PC-9 (cell line): ENCODE measurements at regions not wholly inside any gene's neighbourhood (a gene's known extent, or its start where the extent isn't known, plus 50 kb on each side); places are given as distances from the start of the nearest gene placed in this dataset.

ENCODE experiments used
- BruUV-seq: library from RNA; stranded (reverse); fragments of 400-500 nt; replicated peaks from 2 replicates; lab custom pipeline; 2021; lab: Mats Ljungman, UMichigan
- CTCF ChIA-PET: fragments of 300-600 bp; sonication (Branson Sonifier 250); formaldehyde crosslinking; loops from one replicate; lab custom pipeline; 2022; ENCODE audit warnings: antibody characterized with exemption; lab: Charles Lee
- POLR2A ChIA-PET: fragments of 300-600 bp; sonication (Branson Sonifier 250); formaldehyde crosslinking; loops from one replicate; lab custom pipeline; 2022; ENCODE audit warnings: antibody characterized with exemption; ENCODE audit not compliant: unreplicated experiment; lab: Charles Lee
- DNase-seq, 2 experiments: peaks; one replicate each; pipeline versions ENCODE4 v3.0.0 to v3.0.0-alpha.2; 2015 to 2022; ENCODE audit warnings: mixed read lengths in 1 of 2
- H2AFZ ChIP-seq: fragments of 200-600 bp; sonication (generic); 2 replicates; pipeline ENCODE4 v1.8.1; 2017; ENCODE audit warnings: antibody characterized with exemption
- H3F3A ChIP-seq: fragments of 200-600 bp; sonication (generic); 2 replicates; pipeline ENCODE4 v1.8.1; 2017; ENCODE audit warnings: antibody characterized with exemption, mild to moderate bottlenecking, low read depth; ENCODE audit not compliant: insufficient read depth
- H3K27ac ChIP-seq: fragments of 200-600 bp; sonication (generic); 2 replicates; pipeline ENCODE4 v1.6.1; 2016; ENCODE audit warnings: mixed run types
- H3K27me3 ChIP-seq: fragments of 200-600 bp; sonication (generic); 2 replicates; pipeline ENCODE4 v1.6.1; 2016; ENCODE audit warnings: low read depth, mixed run types; ENCODE audit not compliant: insufficient read depth
- H3K36me3 ChIP-seq: fragments of 200-600 bp; sonication (generic); 2 replicates; pipeline ENCODE4 v1.6.1; 2016; ENCODE audit warnings: low read depth, mixed run types
- H3K4me1 ChIP-seq: fragments of 200-600 bp; sonication (generic); replicated peaks from 2 replicates; pipeline ENCODE4 v1.6.1; 2016; ENCODE audit warnings: mixed run types; ENCODE audit not compliant: insufficient read depth
- H3K4me2 ChIP-seq: fragments of 200-600 bp; sonication (generic); 2 replicates; pipeline ENCODE4 v1.6.1; 2017; ENCODE audit warnings: mixed run types
- H3K4me3 ChIP-seq: fragments of 200-600 bp; sonication (generic); 2 replicates; pipeline ENCODE4 v1.6.1; 2016; ENCODE audit warnings: mixed run types
- H3K79me2 ChIP-seq: fragments of 200-600 bp; sonication (generic); 2 replicates; pipeline ENCODE4 v1.6.1; 2017; ENCODE audit warnings: low read depth, mixed run types
- H3K9me2 ChIP-seq: fragments of 200-600 bp; sonication (generic); 2 replicates; pipeline ENCODE4 v1.8.1; 2017; ENCODE audit warnings: mild to moderate bottlenecking; ENCODE audit not compliant: insufficient read depth
- H3K9me3 ChIP-seq: fragments of 200-600 bp; sonication (generic); 2 replicates; pipeline ENCODE4 v1.8.1; 2016; ENCODE audit warnings: low read depth; ENCODE audit not compliant: insufficient read depth
- H4K20me1 ChIP-seq: fragments of 200-600 bp; sonication (generic); 2 replicates; pipeline ENCODE4 v1.8.1; 2017; ENCODE audit not compliant: insufficient read depth
- EZH2 ChIP-seq: fragments of 200-600 bp; sonication (generic); IDR thresholded peaks from 2 replicates; pipeline ENCODE4 v1.8.0; 2017; ENCODE audit warnings: antibody characterized with exemption, low read depth
- intact Hi-C: fragments of 100-400 bp; cut with micrococcal nuclease; formaldehyde crosslinking; loops from one replicate; pipeline ENCODE4 v1.10.0; 2022; ENCODE audit not compliant: unreplicated experiment
- TF ChIP-seq, protein P1 (sequence below): fragments of 200-600 bp; sonication (generic); conservative IDR thresholded peaks from 2 replicates; pipeline ENCODE4 v1.6.1; 2017; ENCODE audit warnings: mixed run types, antibody characterized with exemption, mild to moderate bottlenecking, moderate library complexity

GRCh38 chr15:66850996-66851310, 148.9 kb downstream of the SMAD6 start:
- CTCF ChIA-PET, result interaction anchor here (0.7 to 1.7 kb wide), 8 partner anchors 21 to 252 kb away, joined by 3 to 12 read pairs (median 3); no protein-coding TSS in a partner anchor
- H3K4me3 ChIP-seq, result no peak overlapping the region
- H3K79me2 ChIP-seq, result no peaks in the 10 kb centered on the region
- no peak for DNase-seq
- no peaks in the 10 kb centered on the region for H3K9me3 ChIP-seq
- H2AFZ ChIP-seq, result no peak overlapping the region
- intact Hi-C loops, result loop anchor here (1.0 to 5.0 kb wide), 5 partner anchors 21 to 451 kb away; partner anchors contain the start of gene ZWILCH
- H3K9me2 ChIP-seq, result no peaks in the 10 kb centered on the region
- TF ChIP-seq, protein P1, sequence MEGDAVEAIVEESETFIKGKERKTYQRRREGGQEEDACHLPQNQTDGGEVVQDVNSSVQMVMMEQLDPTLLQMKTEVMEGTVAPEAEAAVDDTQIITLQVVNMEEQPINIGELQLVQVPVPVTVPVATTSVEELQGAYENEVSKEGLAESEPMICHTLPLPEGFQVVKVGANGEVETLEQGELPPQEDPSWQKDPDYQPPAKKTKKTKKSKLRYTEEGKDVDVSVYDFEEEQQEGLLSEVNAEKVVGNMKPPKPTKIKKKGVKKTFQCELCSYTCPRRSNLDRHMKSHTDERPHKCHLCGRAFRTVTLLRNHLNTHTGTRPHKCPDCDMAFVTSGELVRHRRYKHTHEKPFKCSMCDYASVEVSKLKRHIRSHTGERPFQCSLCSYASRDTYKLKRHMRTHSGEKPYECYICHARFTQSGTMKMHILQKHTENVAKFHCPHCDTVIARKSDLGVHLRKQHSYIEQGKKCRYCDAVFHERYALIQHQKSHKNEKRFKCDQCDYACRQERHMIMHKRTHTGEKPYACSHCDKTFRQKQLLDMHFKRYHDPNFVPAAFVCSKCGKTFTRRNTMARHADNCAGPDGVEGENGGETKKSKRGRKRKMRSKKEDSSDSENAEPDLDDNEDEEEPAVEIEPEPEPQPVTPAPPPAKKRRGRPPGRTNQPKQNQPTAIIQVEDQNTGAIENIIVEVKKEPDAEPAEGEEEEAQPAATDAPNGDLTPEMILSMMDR, result no peak
- TF ChIP-seq EZH2, result no peak
- H3K4me2 ChIP-seq, result peak overlapping the region; percentile 41
- no peaks in the 10 kb centered on the region; the same call in 1 of the 2 replicates for H3F3A ChIP-seq
- POLR2A ChIA-PET, result interaction anchor here (0.6 kb wide), 1 partner anchor 9 kb away, joined by 15 read pairs; no protein-coding TSS in a partner anchor
- BruUV-seq, result no TSS peak
- no peak overlapping the region for H3K27ac ChIP-seq
- H3K36me3 ChIP-seq, result no peaks in the 10 kb centered on the region
- H3K4me1 ChIP-seq, result peaks cover 13% of the 10 kb centered on the region; the same call in 1 of the 2 replicates
- no peaks in the 10 kb centered on the region for H3K27me3 ChIP-seq
- H4K20me1 ChIP-seq, result no peaks in the 10 kb centered on the region

GRCh38 chr15:66851311-66852063, 149.5 kb downstream of the SMAD6 start:
- no peak overlapping the region for H3K4me3 ChIP-seq
- peak overlapping the region; percentile 41 for H3K4me2 ChIP-seq
- no peaks in the 10 kb centered on the region for H3K27me3 ChIP-seq
- no peaks in the 10 kb centered on the region for H3K9me3 ChIP-seq
- H3K27ac ChIP-seq, result no peak overlapping the region
- no peaks in the 10 kb centered on the region for H3K36me3 ChIP-seq
- CTCF ChIA-PET, result interaction anchor here (0.6 to 1.7 kb wide), 14 partner anchors 21 to 733 kb away, joined by 3 to 12 read pairs (median 3); no protein-coding TSS in a partner anchor
- peaks cover 13% of the 10 kb centered on the region; the same call in 1 of the 2 replicates for H3K4me1 ChIP-seq
- POLR2A ChIA-PET, result no interaction called here
- BruUV-seq, result no TSS peak
- intact Hi-C loops, result loop anchor here (1.0 to 5.0 kb wide), 5 partner anchors 21 to 451 kb away; partner anchors contain the start of gene ZWILCH
- no peaks in the 10 kb centered on the region for H3K79me2 ChIP-seq
- H2AFZ ChIP-seq, result no peak overlapping the region
- TF ChIP-seq EZH2, result no peak
- TF ChIP-seq, protein P1, result peak; percentile 86
- H4K20me1 ChIP-seq, result no peaks in the 10 kb centered on the region
- no peaks in the 10 kb centered on the region for H3K9me2 ChIP-seq
- peak in 1 of 2 experiments; percentile 71 for DNase-seq
- no peaks in the 10 kb centered on the region; the same call in 1 of the 2 replicates for H3F3A ChIP-seq

GRCh38 chr15:66852064-66852905, 150.2 kb downstream of the SMAD6 start:
- DNase-seq, result no peak
- BruUV-seq, result no TSS peak
- no peak overlapping the region for H2AFZ ChIP-seq
- POLR2A ChIA-PET, result no interaction called here
- H3K9me3 ChIP-seq, result no peaks in the 10 kb centered on the region
- no peaks in the 10 kb centered on the region for H3K79me2 ChIP-seq
- CTCF ChIA-PET, result interaction anchor here (0.6 to 1.7 kb wide), 13 partner anchors 10 to 732 kb away, joined by 3 to 16 read pairs (median 4); no protein-coding TSS in a partner anchor
- intact Hi-C loops, result loop anchor here (5.0 kb wide), 2 partner anchors 345 to 450 kb away; partner anchors contain the start of gene ZWILCH
- no peaks in the 10 kb centered on the region; the same call in 1 of the 2 replicates for H3F3A ChIP-seq
- H3K36me3 ChIP-seq, result no peaks in the 10 kb centered on the region
- H3K4me2 ChIP-seq, result no peak overlapping the region
- no peak for TF ChIP-seq EZH2
- TF ChIP-seq, protein P1, result no peak
- no peaks in the 10 kb centered on the region for H4K20me1 ChIP-seq
- H3K4me3 ChIP-seq, result no peak overlapping the region
- no peaks in the 10 kb centered on the region for H3K27me3 ChIP-seq
- peaks cover 13% of the 10 kb centered on the region; the same call in 1 of the 2 replicates for H3K4me1 ChIP-seq
- no peaks in the 10 kb centered on the region for H3K9me2 ChIP-seq
- no peak overlapping the region for H3K27ac ChIP-seq
